ENCODE measurements at regions not wholly inside any gene's neighbourhood (a gene's known extent, or its start where the extent isn't known, plus 50 kb on each side); places are given as distances from the start of the nearest gene placed in this dataset.
"Not testable (repeated sequence)": the region's sequence is repeated elsewhere in the genome, so short reads cannot be mapped to it uniquely, and the experiment has no call there.

- H3K27ac Mint-ChIP-seq (ENCODE audit: low read depth); DNase-seq (ENCODE audit: low spot score in 2 of 2); H3K4me3 Mint-ChIP-seq; H3K27me3 Mint-ChIP-seq; ATAC-seq (replicated peaks; ENCODE audit: extremely low read depth, poor library complexity, severe bottlenecking); H3K36me3 Mint-ChIP-seq (ENCODE audit: insufficient read depth); H3K4me1 Mint-ChIP-seq; H3K9me3 Mint-ChIP-seq: not testable (repeated sequence)
Observed at GRCh38 chr1:96152957-96153356, 568.6 kb upstream of the PTBP2 start.

- no peaks in the 10 kb centered on the region for H3K4me1 Mint-ChIP-seq
- H3K9me3 Mint-ChIP-seq, result peaks cover 13% of the 10 kb centered on the region
- H3K27ac Mint-ChIP-seq (ENCODE audit: low read depth), result no peak overlapping the region
- H3K27me3 Mint-ChIP-seq, result no peaks in the 10 kb centered on the region
- DNase-seq (ENCODE audit: low spot score in 2 of 2) (no peak), ATAC-seq (replicated peaks; ENCODE audit: extremely low read depth, poor library complexity, severe bottlenecking) (no peak)
- H3K4me3 Mint-ChIP-seq, result no peak overlapping the region
- peaks cover 1% of the 10 kb centered on the region for H3K36me3 Mint-ChIP-seq (ENCODE audit: insufficient read depth)
Observed at GRCh38 chr1:96157101-96157500, 564.5 kb upstream of the PTBP2 start.

- no peak for ATAC-seq (replicated peaks; ENCODE audit: extremely low read depth, poor library complexity, severe bottlenecking)
- Mint-ChIP-seq H3K4me3 (no peak overlapping the region), H3K9me3 (peaks cover 13% of the 10 kb centered on the region), H3K27me3 (no peaks in the 10 kb centered on the region), H3K36me3 (ENCODE audit: insufficient read depth) (peaks cover 1% of the 10 kb centered on the region), H3K27ac (ENCODE audit: low read depth) (no peak overlapping the region), H3K4me1 (no peaks in the 10 kb centered on the region)
- DNase-seq (ENCODE audit: low spot score in 2 of 2), result no peak
Observed at GRCh38 chr1:96159379-96159778, 562.2 kb upstream of the PTBP2 start.

DNA sequence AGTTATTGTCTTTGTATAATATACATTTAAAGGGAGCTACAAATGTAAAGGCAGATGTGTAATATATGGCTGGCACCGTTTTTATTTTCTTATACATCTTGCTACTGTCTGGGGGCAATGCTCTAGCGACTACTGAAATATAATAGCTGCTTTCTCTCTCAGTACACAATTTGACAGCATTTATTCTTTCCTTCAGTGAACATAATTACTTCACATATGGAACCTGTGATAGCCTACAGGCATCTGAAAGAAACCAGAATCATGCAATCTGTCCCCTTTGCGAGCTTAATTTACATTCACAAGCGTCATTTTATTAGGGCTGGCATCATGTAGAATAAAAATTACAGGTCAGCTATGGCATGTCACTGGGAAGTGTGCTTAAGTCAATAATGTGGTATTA is 557.5 kb upstream of the PTBP2 start:
- H3K4me1 Mint-ChIP-seq, result no peaks in the 10 kb centered on the region
- no peaks in the 10 kb centered on the region for H3K36me3 Mint-ChIP-seq (ENCODE audit: insufficient read depth)
- peaks cover 15% of the 10 kb centered on the region for H3K9me3 Mint-ChIP-seq
- no peak for DNase-seq (ENCODE audit: low spot score in 2 of 2)
- no peaks in the 10 kb centered on the region for H3K27me3 Mint-ChIP-seq
- no peak overlapping the region for H3K4me3 Mint-ChIP-seq
- no peak overlapping the region for H3K27ac Mint-ChIP-seq (ENCODE audit: low read depth)
- ATAC-seq (replicated peaks; ENCODE audit: extremely low read depth, poor library complexity, severe bottlenecking), result no peak

- no peak for DNase-seq (ENCODE audit: low spot score in 2 of 2)
- Mint-ChIP-seq H3K9me3 (peaks cover 15% of the 10 kb centered on the region), H3K4me3 (no peak overlapping the region), H3K4me1 (no peaks in the 10 kb centered on the region), H3K27ac (ENCODE audit: low read depth) (no peak overlapping the region), H3K27me3 (no peaks in the 10 kb centered on the region), H3K36me3 (ENCODE audit: insufficient read depth) (no peaks in the 10 kb centered on the region)
- no peak for ATAC-seq (replicated peaks; ENCODE audit: extremely low read depth, poor library complexity, severe bottlenecking)
Observed at GRCh38 chr1:96178053-96178452, 543.5 kb upstream of the PTBP2 start.

GRCh38 chr1:96183485-96183884 is 538.1 kb upstream of the PTBP2 start:
- peaks cover 5% of the 10 kb centered on the region for H3K9me3 Mint-ChIP-seq
- H3K27ac Mint-ChIP-seq (ENCODE audit: low read depth), result no peak overlapping the region
- no peaks in the 10 kb centered on the region for H3K27me3 Mint-ChIP-seq
- H3K4me1 Mint-ChIP-seq, result no peaks in the 10 kb centered on the region
- no peak overlapping the region for H3K4me3 Mint-ChIP-seq
- no peaks in the 10 kb centered on the region for H3K36me3 Mint-ChIP-seq (ENCODE audit: insufficient read depth)
- DNase-seq (ENCODE audit: low spot score in 2 of 2) (no peak), ATAC-seq (replicated peaks; ENCODE audit: extremely low read depth, poor library complexity, severe bottlenecking) (no peak)

DNA sequence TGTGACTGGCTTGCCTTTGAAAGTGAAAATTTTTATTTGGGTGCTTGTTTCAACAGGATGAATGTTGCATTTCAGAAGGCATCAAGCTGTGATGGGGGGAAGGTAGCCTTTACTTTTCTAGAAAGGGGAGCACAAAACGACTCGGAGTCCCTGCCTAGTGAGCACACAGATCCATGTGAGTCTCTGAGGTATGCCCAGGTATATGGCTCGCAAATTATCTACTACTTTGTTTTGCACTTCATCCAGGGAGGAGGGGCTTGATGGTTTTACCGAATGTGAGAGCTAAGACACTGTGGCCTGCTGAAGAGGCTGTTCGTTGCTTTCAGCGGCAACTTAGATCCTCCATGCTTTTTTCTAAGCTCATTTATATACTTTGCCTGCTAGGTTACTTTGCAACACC is 537.7 kb upstream of the PTBP2 start:
- Mint-ChIP-seq H3K4me1 (no peaks in the 10 kb centered on the region), H3K27me3 (no peaks in the 10 kb centered on the region), H3K27ac (ENCODE audit: low read depth) (no peak overlapping the region), H3K36me3 (ENCODE audit: insufficient read depth) (no peaks in the 10 kb centered on the region), H3K9me3 (peaks cover 5% of the 10 kb centered on the region), H3K4me3 (no peak overlapping the region)
- DNase-seq (ENCODE audit: low spot score in 2 of 2), result no peak
- ATAC-seq (replicated peaks; ENCODE audit: extremely low read depth, poor library complexity, severe bottlenecking), result no peak

- Mint-ChIP-seq H3K27ac (ENCODE audit: low read depth) (no peak overlapping the region), H3K27me3 (no peaks in the 10 kb centered on the region), H3K4me3 (no peak overlapping the region), H3K4me1 (no peaks in the 10 kb centered on the region), H3K36me3 (ENCODE audit: insufficient read depth) (no peaks in the 10 kb centered on the region), H3K9me3 (no peaks in the 10 kb centered on the region)
- DNase-seq (ENCODE audit: low spot score in 2 of 2) (no peak), ATAC-seq (replicated peaks; ENCODE audit: extremely low read depth, poor library complexity, severe bottlenecking) (no peak)
Observed at GRCh38 chr1:96185181-96185580, 536.4 kb upstream of the PTBP2 start.

DNA sequence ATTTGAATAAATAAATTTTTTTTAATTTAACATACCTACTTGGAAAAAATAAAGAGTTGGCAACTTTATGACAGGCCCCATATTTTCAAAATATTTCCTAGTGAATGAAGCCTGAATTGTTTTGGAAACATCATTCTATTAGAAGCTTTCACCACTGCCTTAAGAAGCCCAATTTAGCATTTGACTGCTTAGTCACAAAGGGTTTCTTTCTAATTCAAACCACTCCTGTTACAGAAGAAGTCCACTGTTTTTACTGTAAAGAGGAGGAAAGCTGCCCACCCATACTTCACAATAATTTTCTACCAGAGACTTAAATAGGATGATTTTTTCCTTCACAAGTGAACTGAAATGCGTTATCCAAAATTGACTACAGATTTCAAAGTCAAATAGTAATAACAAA is 534.6 kb upstream of the PTBP2 start:
- H3K36me3 Mint-ChIP-seq (ENCODE audit: insufficient read depth), result no peaks in the 10 kb centered on the region
- no peak for ATAC-seq (replicated peaks; ENCODE audit: extremely low read depth, poor library complexity, severe bottlenecking)

DNA sequence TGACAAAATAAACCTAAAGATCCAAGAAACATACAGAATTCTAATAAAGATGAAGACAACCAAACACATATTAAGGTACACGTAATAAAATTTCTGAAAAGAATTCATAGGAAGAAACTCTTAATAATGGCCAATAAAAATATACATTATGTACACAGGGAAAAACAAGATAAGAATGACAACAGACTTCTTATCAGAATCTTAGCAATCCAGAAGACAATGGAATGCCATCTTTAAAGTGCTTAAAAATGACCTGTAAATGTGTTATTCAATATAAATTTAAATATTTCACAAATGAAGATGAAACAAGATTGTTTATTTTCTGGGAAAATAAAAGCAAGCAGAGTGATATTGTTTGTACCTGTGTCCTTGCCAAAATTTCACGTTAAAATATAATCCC is 530.4 kb upstream of the PTBP2 start:
- H3K4me3 Mint-ChIP-seq, result no peak overlapping the region
- no peaks in the 10 kb centered on the region for H3K36me3 Mint-ChIP-seq (ENCODE audit: insufficient read depth)
- H3K4me1 Mint-ChIP-seq, result no peaks in the 10 kb centered on the region
- ATAC-seq (replicated peaks; ENCODE audit: extremely low read depth, poor library complexity, severe bottlenecking), result no peak
- DNase-seq (ENCODE audit: low spot score in 2 of 2), result no peak
- no peak overlapping the region for H3K27ac Mint-ChIP-seq (ENCODE audit: low read depth)
- H3K27me3 Mint-ChIP-seq, result no peaks in the 10 kb centered on the region
- peaks cover 9% of the 10 kb centered on the region for H3K9me3 Mint-ChIP-seq

More for the DNA sequence above, 534.6 kb upstream of the PTBP2 start:
- H3K27me3 Mint-ChIP-seq, result no peaks in the 10 kb centered on the region
- no peak overlapping the region for H3K4me3 Mint-ChIP-seq
- DNase-seq (ENCODE audit: low spot score in 2 of 2), result no peak
- H3K27ac Mint-ChIP-seq (ENCODE audit: low read depth), result no peak overlapping the region
- peaks cover 9% of the 10 kb centered on the region for H3K9me3 Mint-ChIP-seq
- no peaks in the 10 kb centered on the region for H3K4me1 Mint-ChIP-seq

- Mint-ChIP-seq H3K27ac (ENCODE audit: low read depth) (no peak overlapping the region), H3K4me1 (no peaks in the 10 kb centered on the region), H3K36me3 (ENCODE audit: insufficient read depth) (no peaks in the 10 kb centered on the region), H3K4me3 (no peak overlapping the region), H3K27me3 (no peaks in the 10 kb centered on the region), H3K9me3 (no peaks in the 10 kb centered on the region)
- no peak for ATAC-seq (replicated peaks; ENCODE audit: extremely low read depth, poor library complexity, severe bottlenecking)
- DNase-seq (ENCODE audit: low spot score in 2 of 2), result no peak
Observed at GRCh38 chr1:96206451-96206850, 515.1 kb upstream of the PTBP2 start.

DNA sequence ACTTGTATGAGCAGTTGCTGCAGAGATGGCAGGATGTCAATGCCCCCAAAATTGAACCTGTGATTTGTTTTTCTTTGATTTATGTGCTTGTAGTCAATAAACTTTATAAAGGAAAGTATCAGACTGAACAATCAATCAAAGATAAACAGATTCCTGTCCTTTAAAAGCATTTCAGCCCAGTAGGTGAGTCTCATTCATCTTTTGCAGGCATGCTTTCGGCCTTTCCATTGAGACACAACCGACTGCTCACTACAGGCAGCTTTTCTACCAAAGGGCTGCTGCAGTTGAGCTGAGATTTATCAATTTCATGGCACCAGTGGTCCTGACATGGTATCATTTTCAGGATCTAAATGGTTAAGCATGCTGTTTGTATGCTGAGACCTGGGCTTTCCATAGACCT is 513.6 kb upstream of the PTBP2 start:
- H3K27ac Mint-ChIP-seq (ENCODE audit: low read depth), result no peak overlapping the region
- H3K27me3 Mint-ChIP-seq, result no peaks in the 10 kb centered on the region
- no peaks in the 10 kb centered on the region for H3K4me1 Mint-ChIP-seq
- no peak overlapping the region for H3K4me3 Mint-ChIP-seq
- no peaks in the 10 kb centered on the region for H3K9me3 Mint-ChIP-seq
- ATAC-seq (replicated peaks; ENCODE audit: extremely low read depth, poor library complexity, severe bottlenecking) (no peak), DNase-seq (ENCODE audit: low spot score in 2 of 2) (no peak)
- no peaks in the 10 kb centered on the region for H3K36me3 Mint-ChIP-seq (ENCODE audit: insufficient read depth)

DNA sequence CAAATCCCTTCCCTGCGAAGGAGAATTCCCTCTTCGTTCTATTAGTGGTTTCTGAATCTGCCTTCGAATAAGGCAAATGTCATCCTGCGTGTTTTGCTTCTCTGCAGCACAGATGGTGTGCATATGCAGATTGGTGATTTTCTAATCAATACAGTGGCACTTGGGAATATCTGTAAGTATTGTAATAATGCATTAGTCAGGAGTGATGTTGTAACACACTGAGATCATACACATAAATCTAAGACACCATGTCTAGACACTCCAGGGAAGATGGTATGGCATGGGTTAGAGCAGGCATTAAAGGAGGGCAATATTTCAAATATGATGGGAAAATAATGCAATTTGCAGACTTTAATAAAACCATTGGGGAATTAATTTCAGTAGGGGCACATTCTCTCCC is 513.2 kb upstream of the PTBP2 start:
- ATAC-seq (replicated peaks; ENCODE audit: extremely low read depth, poor library complexity, severe bottlenecking) (no peak), DNase-seq (ENCODE audit: low spot score in 2 of 2) (no peak)
- no peaks in the 10 kb centered on the region for H3K9me3 Mint-ChIP-seq
- no peak overlapping the region for H3K27ac Mint-ChIP-seq (ENCODE audit: low read depth)
- no peaks in the 10 kb centered on the region for H3K36me3 Mint-ChIP-seq (ENCODE audit: insufficient read depth)
- no peaks in the 10 kb centered on the region for H3K4me1 Mint-ChIP-seq
- no peak overlapping the region for H3K4me3 Mint-ChIP-seq
- H3K27me3 Mint-ChIP-seq, result no peaks in the 10 kb centered on the region

GRCh38 chr1:96210054-96210453 is 511.5 kb upstream of the PTBP2 start:
- Mint-ChIP-seq H3K27me3 (no peaks in the 10 kb centered on the region), H3K27ac (ENCODE audit: low read depth) (no peak overlapping the region), H3K4me1 (no peaks in the 10 kb centered on the region), H3K36me3 (ENCODE audit: insufficient read depth) (no peaks in the 10 kb centered on the region), H3K9me3 (no peaks in the 10 kb centered on the region), H3K4me3 (no peak overlapping the region)
- DNase-seq (ENCODE audit: low spot score in 2 of 2) (no peak), ATAC-seq (replicated peaks; ENCODE audit: extremely low read depth, poor library complexity, severe bottlenecking) (no peak)
